Ishikawa (cell line): ENCODE measurements at regions not wholly inside any gene's neighbourhood (a gene's known extent, or its start where the extent isn't known, plus 50 kb on each side); places are given as distances from the start of the nearest gene placed in this dataset.

Experiments used
- CEBPB ChIP-seq: IDR thresholded peaks from 2 replicates; pipeline ENCODE4 v1.6.1; 2012
- CREB1 ChIP-seq: IDR thresholded peaks from 2 replicates; pipeline ENCODE4 v1.6.1; 2012; ENCODE audit warnings: low read depth
- EGR1 ChIP-seq: IDR thresholded peaks from 2 replicates; pipeline ENCODE4 v1.6.1; 2012
- EP300 ChIP-seq: IDR thresholded peaks from 2 replicates; pipeline ENCODE4 v1.6.1; 2012; ENCODE audit warnings: borderline replicate concordance
- FOXM1 ChIP-seq: IDR thresholded peaks from 2 replicates; pipeline ENCODE4 v1.6.1; 2012; ENCODE audit warnings: low read depth, borderline replicate concordance
- MAX ChIP-seq: IDR thresholded peaks from 2 replicates; pipeline ENCODE4 v1.6.1; 2012
- NFIC ChIP-seq: IDR thresholded peaks from 2 replicates; pipeline ENCODE4 v1.6.1; 2012
- RAD21 ChIP-seq: IDR thresholded peaks from 2 replicates; pipeline ENCODE4 v1.6.1; 2012; ENCODE audit warnings: low read depth
- REST ChIP-seq: IDR thresholded peaks from 2 replicates; pipeline ENCODE4 v1.6.1; 2012; ENCODE audit warnings: low read depth, mild to moderate bottlenecking
- TAF1 ChIP-seq: IDR thresholded peaks from 2 replicates; pipeline ENCODE4 v1.6.1; 2012; ENCODE audit warnings: low read depth, mild to moderate bottlenecking
- TCF12 ChIP-seq: IDR thresholded peaks from 2 replicates; pipeline ENCODE4 v1.6.1; 2012; ENCODE audit warnings: low read depth
- TEAD4 ChIP-seq: IDR thresholded peaks from 2 replicates; pipeline ENCODE4 v1.6.1; 2012
- USF1 ChIP-seq: IDR thresholded peaks from 2 replicates; pipeline ENCODE4 v1.6.1; 2012
- YY1 ChIP-seq: IDR thresholded peaks from 2 replicates; pipeline ENCODE4 v1.6.1; 2012; ENCODE audit warnings: low read depth
- ZBTB7A ChIP-seq: IDR thresholded peaks from 2 replicates; pipeline ENCODE4 v1.6.1; 2012; ENCODE audit warnings: low read depth

GRCh38 chr1:166538646-166539045 is 300.6 kb upstream of the POGK start:
- TF ChIP-seq CREB1 (no peak), EGR1 (no peak), FOXM1 (no peak), TAF1 (no peak), REST (no peak)

- no peak for TF ChIP-seq NFIC
- TF ChIP-seq MAX = no peak
- no peak for TF ChIP-seq EP300
- no peak for TF ChIP-seq RAD21
- no peak for TF ChIP-seq FOXM1
- no peak for TF ChIP-seq REST
- no peak for TF ChIP-seq TEAD4
- TF ChIP-seq USF1 = no peak
- no peak for TF ChIP-seq CREB1
- TF ChIP-seq YY1 = no peak
- no peak for TF ChIP-seq CEBPB
- TF ChIP-seq TAF1 = no peak
- no peak for TF ChIP-seq TCF12
- TF ChIP-seq EGR1 = no peak
Measured at GRCh38 chr1:166544036-166544435, 295.2 kb upstream of the POGK start.

- TF ChIP-seq ZBTB7A (no peak), CREB1 (no peak), FOXM1 (no peak), CEBPB (no peak), USF1 (no peak)
Measured at GRCh38 chr1:166544561-166544960, 294.7 kb upstream of the POGK start.

GRCh38 chr1:166552706-166553105 is 286.6 kb upstream of the POGK start:
- TF ChIP-seq REST (no peak), TAF1 (no peak), TEAD4 (no peak), EP300 (no peak), RAD21 (no peak), USF1 (no peak), MAX (no peak), CEBPB (no peak), NFIC (no peak)

GRCh38 chr1:166570954-166571353 is 268.3 kb upstream of the POGK start:
- TF ChIP-seq YY1 (no peak), ZBTB7A (no peak)
